NCI-H510A treated with DMSO at 0.1 percent for 48 hours (cell line): ENCODE measurements at regions not wholly inside any gene's neighbourhood (a gene's known extent, or its start where the extent isn't known, plus 50 kb on each side); places are given as distances from the start of the nearest gene placed in this dataset.

Experiments
- DNase-seq: peaks from one replicate; lab custom pipeline; 2025; lab: John Stamatoyannopoulos, UW

GRCh38 chr19:31501427-31502195 lies 152.4 kb upstream of the TSHZ3 start:
- no peak for DNase-seq

GRCh38 chr19:31502536-31503170 lies 153.4 kb upstream of the TSHZ3 start:
- no peak for DNase-seq

GRCh38 chr19:31503211-31503610 lies 154.0 kb upstream of the TSHZ3 start:
- no peak for DNase-seq

- DNase-seq: no peak
Observed at GRCh38 chr19:31504221-31504620, 155.0 kb upstream of the TSHZ3 start.

- no peak for DNase-seq
Observed at GRCh38 chr19:31505596-31505910, 156.3 kb upstream of the TSHZ3 start.

- DNase-seq: no peak
Observed at GRCh38 chr19:31506102-31506501, 156.9 kb upstream of the TSHZ3 start.

GRCh38 chr19:31510635-31511034 lies 161.4 kb upstream of the TSHZ3 start:
- DNase-seq: no peak

- DNase-seq: no peak
Observed at GRCh38 chr19:31511098-31511497, 161.9 kb upstream of the TSHZ3 start.

- DNase-seq: no peak
Observed at GRCh38 chr19:31511696-31512095, 162.5 kb upstream of the TSHZ3 start.

- DNase-seq: no peak
Observed at GRCh38 chr19:31512181-31512970, 163.1 kb upstream of the TSHZ3 start.

- DNase-seq: no peak
Observed at GRCh38 chr19:31513841-31514240, 164.6 kb upstream of the TSHZ3 start.

- no peak for DNase-seq
Observed at GRCh38 chr19:31515931-31516330, 166.7 kb upstream of the TSHZ3 start.

- DNase-seq: no peak
Observed at GRCh38 chr19:31516756-31517155, 167.5 kb upstream of the TSHZ3 start.

- DNase-seq: no peak
Observed at GRCh38 chr19:31517224-31518180, 168.3 kb upstream of the TSHZ3 start.

- DNase-seq: no peak
Observed at GRCh38 chr19:31518216-31519020, 169.2 kb upstream of the TSHZ3 start.

GRCh38 chr19:31519256-31519655 lies 170.0 kb upstream of the TSHZ3 start:
- DNase-seq: no peak

- DNase-seq: no peak
Observed at GRCh38 chr19:31519908-31520307, 170.7 kb upstream of the TSHZ3 start.

GRCh38 chr19:31520633-31521032 lies 171.4 kb upstream of the TSHZ3 start:
- DNase-seq: no peak

- DNase-seq: no peak
Observed at GRCh38 chr19:31525610-31526147, 176.4 kb upstream of the TSHZ3 start.

GRCh38 chr19:31527443-31527842 lies 178.2 kb upstream of the TSHZ3 start:
- DNase-seq: no peak

GRCh38 chr19:31528261-31528660 lies 179.0 kb upstream of the TSHZ3 start:
- DNase-seq: no peak
